Fibroblast of skin of left biceps (primary cell): ENCODE measurements at regions not wholly inside any gene's neighbourhood (a gene's known extent, or its start where the extent isn't known, plus 50 kb on each side); places are given as distances from the start of the nearest gene placed in this dataset.
"Not testable (repeated sequence)": the region's sequence is repeated elsewhere in the genome, so short reads cannot be mapped to it uniquely, and the experiment has no call there.

Experiments used
- DNase-seq, 2 experiments: peaks; one replicate each; pipeline ENCODE4 v3.0.0-alpha.2; 2013; ENCODE audit warnings: low read depth in 2 of 2

DNA sequence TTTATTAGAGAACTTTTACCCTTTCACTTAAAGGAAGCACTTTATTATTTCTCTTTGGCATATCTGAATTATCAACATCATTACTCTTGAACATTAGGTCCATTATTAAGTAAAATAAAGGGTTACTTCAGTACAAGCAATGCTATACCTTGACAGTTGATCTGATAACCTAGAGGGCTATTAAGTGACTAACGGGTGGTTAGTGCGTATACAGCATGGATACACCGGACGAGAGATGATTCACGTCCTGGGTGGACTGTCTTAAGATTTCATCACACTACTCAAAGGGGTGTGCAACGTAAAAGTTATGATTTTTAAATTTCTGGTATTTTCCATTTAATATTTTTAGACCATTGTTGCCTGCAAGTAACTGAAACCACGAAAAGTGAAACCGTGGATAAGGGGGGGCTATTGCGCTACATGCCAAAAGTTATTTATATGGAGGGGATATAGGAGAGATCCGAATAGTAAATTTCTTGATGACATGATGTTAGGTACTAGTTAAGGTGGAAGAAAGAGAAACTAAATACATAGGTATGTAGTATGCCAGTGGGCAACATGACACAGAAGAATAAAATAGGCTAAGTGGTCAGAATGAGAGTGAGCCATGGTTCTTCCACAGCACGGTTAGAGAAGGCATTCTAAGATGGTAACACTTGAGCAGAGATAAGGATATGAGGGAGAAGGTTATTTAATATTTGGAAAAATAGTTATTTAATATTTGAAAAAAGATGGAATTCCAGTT, 230.8 kb upstream of the ANKRD50 start:
- DNase-seq: no peak

DNA sequence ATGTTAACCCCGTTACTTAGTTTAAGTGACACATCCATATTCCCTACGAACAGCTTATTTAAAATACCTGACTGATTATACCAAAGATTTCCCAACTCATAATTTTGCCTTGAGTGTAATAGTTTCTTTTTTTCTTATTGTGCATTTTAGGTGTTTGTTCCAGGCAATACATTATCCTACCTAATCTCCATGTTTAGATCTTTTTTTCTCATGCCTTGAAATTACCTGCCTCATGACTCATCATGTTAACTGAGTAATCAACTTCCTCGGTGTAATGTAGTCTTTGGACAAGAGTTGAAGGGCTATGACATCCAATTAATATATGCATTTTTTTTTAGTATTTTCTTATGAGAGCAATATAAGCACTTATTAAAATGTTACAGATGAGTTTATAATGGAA, 228.7 kb upstream of the ANKRD50 start:
- DNase-seq: no peak

DNA sequence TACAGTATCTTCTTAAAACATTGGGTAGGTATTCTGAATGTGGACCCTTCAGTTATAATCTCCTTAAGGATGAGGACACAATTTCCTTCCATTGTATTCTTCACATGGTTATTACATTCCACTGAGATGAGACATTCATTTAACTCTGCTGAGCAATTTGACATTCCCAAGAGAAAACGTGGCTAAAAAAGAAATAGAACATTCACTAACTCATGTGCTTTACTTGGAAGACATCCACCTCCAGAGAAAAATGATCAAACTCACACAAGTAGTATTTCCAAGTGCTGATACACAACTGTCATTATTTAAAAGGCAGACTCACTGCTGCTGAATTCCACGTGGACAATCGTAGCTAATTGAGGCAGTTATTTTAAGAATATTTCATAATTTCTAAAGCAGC, 227.9 kb upstream of the ANKRD50 start:
- peak; percentile 95 to 98 for DNase-seq

DNA sequence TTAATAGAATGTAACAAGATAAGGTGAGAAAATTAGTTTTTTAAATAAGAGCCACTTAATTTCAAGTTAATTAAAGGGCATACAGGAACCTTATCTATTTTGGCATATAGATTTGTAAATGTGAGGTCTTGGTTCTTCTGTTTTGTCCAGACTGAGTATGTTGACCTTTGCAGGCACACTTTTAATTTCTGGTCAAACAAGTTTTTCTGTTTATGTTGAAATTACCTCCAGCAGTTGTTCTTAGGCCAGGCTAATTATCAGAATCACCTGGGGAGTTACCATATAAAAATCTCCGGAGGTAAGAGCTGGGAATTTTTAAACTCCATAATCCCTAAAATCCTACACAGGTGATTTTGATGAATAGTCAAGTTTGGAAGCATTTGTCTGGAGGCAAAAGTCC, 227.4 kb upstream of the ANKRD50 start:
- no peak for DNase-seq

DNA sequence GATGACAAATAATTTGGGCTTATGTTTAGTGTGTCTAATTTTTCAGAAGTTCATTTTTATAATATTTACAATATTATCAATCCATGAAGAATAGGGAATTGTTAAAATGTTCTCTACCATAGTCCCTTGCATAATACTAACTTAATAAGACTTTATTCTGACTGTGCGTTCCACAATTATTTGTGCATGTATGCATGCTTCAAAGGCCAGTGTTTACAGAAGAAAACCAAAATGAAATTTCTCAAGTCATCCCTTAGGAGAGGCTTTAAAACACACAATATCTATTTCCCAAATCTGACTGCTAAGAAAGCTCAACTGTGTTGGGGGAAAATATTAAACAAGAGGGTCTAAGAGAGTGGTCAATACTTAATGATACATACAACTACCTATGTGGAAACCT, 226.3 kb upstream of the ANKRD50 start:
- DNase-seq: no peak

DNA sequence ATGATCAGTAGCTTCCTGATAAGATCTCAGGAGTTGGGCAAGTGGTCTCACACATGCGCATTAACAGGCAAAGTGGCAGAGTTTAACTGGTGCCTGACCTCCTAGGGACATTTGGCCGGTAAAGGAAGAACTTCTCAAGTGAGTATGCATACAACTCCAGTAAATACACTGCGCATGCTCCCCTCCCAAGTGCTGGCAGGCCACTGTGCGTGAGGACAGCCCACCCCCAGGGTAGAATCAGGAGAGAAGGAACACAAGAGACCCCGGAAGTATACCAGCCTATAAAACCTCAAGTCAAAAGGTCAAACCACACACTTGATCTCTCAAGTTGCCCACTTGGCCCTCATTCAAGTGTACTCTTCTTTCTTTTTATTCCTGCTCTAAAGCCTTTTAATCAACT, 225.5 kb upstream of the ANKRD50 start:
- no peak for DNase-seq

DNA sequence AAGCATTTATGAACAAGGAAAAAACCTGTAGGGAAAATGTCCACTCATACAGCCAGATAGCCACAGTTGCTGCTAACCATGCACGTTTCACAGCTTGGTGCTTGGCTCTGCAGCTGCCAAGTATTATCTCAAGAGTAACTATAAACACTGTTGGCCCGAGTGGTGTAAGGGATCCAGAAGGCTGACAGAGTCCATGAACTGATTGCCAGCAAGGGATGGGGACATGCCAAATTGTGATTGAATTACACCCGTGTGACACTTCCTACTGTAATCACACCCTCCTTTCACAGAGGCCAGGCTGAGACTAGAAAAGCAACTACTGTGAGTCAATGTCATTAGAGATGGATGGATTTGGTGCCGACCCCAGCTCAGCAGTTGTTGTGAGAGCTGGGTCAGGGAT, 223.9 kb upstream of the ANKRD50 start:
- no peak for DNase-seq

DNA sequence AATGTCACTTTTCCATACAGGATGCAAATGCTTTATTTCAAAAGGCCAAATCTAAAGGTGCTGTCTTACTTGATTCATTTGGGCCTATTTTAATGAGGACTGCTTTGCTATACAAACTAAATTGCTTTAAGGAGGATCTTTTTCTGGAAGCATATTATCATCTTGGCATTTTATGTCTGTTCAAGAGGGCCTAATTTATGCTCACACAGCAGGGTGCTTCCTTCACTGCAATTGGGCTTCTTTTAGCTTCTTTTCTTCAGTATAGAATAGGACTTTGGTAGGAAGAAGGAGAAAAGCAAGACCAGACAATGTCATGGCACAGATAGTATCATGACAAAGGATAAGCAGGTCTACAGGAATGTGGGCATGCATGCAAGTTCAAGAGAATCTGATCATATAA, 222.4 kb upstream of the ANKRD50 start:
- DNase-seq: no peak

DNA sequence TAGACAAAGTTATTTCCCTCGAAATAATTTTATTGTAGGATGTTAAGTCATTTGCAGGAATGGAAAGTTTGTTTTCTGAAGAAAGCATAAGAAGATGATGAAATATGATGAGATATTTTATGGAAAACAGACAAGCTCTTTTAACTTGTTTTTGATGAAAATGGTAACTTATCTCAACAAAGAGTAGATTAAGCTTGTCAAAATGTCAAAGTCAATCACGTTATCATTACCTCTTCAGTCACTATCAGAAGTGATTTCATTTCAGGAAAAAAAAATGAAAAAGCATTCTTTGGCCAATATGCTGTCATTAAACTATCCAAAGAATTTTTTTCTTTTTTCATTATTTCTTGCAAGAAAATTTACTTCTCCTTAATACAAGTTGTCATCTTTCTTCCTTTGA, 221.0 kb upstream of the ANKRD50 start:
- no peak for DNase-seq

DNA sequence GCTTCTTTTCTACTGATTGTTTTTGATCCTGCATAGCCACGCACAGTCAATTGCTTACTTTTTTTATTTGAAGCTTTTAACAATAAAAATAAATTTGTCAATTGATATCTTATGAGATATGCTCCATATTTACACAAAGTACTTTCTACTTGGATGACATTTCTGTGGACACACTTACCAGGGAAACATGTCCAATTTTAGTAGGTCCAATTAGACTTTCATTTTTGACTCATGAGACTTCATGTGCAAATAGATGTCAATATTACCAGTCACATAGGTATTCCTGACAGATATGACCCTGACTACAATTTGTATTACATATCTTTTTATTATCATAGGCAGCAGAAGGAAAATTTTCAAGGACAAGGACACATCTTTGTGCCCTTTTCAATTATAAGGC, 219.9 kb upstream of the ANKRD50 start:
- no peak for DNase-seq

DNA sequence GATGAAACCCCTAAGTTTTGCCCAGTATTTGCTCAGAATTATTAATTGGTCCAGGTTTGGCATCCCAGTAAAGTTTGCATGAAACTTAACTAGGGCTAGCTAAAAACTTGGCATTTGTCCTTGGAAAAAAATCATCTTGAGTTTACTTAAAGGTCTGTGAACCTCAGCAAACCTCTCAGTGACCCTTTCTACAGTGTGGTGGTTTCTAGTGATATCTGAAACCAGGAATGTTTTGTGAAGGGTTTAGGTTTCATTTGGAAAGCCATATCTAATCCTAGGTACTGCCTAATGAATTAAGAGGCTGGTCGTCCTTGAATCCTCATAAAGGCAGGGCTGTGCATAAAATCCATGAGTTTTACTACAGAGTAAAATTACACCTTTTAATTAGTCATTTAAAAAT, 218.5 kb upstream of the ANKRD50 start:
- no peak for DNase-seq

DNA sequence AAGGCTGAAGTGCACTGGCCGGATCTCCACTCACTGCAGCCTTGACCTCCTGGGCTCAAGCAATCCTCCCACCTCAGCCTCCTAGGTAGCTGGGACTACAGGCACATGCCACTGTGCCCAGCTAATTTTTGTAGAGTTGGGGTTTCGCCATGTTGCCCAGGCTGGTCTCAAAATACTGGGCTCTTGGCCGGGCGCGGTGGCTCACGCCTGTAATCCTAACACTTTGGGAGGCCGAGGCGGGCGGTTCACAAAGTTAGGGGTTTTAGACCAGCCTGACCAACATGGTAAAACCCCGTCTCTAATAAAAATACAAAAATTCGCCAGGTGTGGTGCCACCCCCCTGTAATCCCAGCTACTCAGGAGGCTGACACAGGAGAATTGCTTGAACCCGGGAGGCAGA, 210.2 kb upstream of the ANKRD50 start:
- DNase-seq: not testable (repeated sequence)

DNA sequence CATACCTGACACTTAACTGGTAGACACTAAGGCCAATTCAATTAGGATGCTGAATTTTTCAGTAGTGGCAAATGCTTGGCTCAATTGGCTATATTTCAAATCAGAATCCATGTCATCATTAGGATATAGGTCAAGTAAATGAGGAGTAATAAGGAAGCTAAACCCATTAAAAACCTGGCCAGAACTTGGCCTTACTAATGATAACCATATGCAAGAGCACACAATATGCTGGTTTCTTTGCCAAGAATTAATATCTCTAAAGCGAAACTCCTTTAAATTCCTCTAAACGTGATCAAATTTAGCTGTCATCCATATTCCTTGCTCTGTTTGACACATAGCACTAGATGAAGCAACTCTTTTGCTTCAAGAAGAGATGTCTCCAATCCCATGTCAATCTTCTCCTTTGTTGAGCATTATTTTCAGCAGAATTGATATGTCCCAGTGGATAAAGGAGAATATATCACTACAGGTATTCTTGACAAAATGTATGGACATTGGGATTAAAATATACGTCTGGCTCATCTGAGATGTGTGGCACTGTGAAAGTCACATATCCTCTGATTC, 206.1 kb upstream of the ANKRD50 start:
- DNase-seq: no peak

DNA sequence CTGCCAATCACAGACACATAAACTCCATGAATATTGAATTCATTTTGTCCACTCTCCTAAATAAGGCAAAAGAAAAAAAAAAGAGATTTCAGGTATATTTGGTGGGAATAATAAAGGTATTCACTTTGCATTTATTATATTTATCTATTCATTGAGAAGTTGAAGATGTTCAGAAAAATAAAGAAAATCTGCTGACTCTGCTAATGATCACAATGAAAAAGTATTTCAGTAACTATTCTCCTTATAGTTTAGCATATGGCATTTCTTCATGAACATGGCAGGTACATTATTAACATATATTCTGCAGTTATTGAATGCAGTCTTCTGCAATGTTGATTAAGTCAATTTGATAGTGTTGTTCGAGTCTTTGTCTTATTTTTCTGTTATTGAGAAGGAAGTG, 202.5 kb upstream of the ANKRD50 start:
- DNase-seq: no peak

DNA sequence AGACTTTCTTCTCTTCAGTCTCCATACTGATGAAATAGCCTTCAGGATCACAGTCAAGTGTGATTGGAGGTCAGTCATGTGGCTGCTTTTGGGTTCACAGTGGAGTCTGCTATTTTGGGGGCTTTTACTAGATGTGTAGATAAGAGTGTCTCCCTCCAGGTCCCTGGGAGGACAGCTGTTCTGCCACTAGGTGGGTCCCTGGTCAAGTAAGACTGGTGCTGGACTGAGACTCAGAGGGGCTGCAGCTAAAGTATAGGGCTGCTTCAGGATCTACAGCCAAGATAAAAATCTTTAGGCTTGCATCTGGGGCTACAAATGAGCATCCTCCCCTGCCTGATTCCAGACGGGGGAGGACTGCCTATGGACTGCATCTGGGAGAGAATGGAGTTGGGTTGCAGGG, 200.7 kb upstream of the ANKRD50 start:
- DNase-seq: no peak

DNA sequence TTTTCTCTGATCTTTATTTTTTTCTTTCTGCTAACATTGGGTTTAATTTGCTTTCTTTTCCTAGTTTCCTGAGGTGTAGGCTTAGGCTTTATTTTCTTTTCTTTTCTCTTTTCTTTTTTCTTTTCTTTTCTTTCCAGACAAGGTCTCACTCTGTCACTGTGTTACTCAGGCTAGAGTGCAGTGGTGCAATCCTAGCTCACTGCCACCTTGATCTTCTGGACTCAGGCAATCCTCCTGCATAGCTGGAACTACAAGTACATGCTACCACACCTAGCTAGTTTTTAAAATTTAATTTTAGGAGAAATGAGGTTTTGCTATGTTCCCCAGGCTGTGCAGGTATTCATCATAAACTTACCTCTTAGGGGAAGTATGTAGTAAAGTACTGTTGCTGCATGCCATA, 197.8 kb upstream of the ANKRD50 start:
- no peak for DNase-seq

DNA sequence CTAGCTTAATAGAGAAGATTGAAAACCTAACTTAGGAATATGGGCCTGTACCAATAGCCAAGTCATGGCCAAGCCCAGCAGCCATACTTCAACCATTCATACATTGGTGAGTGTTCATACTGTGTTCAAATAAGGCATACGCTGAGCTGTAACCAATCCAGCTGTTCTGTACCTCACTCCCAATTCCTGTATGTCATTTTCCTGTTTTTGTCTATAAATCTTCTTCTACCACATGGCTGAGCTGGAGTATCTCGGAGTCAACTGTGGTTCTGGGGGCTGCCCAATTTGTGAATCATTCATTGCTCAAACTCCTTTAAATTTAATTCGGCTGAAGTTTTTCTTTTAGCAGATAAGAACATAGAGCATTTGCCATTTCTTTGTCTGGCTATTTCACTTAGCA, 195.3 kb upstream of the ANKRD50 start:
- DNase-seq: peak; percentile 65 to 72

DNA sequence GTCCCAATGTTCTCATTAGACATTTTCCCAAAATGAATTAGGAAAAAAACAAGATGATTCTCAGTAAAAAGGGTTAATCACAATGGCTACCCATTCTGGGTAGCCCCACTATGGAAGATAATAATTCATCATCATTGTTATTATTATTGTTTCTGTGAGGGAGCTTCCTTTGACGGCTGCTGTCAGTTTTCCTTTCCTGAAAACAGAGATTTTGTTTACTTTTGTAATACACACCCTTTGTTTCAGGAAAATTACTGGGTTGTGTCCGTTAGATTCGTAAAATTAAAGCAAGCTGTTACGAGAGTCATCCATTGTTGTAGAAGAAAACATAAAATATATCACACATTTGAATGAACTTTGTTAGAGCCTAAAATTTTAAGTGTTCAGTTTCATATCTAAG, 192.9 kb upstream of the ANKRD50 start:
- DNase-seq: no peak

DNA sequence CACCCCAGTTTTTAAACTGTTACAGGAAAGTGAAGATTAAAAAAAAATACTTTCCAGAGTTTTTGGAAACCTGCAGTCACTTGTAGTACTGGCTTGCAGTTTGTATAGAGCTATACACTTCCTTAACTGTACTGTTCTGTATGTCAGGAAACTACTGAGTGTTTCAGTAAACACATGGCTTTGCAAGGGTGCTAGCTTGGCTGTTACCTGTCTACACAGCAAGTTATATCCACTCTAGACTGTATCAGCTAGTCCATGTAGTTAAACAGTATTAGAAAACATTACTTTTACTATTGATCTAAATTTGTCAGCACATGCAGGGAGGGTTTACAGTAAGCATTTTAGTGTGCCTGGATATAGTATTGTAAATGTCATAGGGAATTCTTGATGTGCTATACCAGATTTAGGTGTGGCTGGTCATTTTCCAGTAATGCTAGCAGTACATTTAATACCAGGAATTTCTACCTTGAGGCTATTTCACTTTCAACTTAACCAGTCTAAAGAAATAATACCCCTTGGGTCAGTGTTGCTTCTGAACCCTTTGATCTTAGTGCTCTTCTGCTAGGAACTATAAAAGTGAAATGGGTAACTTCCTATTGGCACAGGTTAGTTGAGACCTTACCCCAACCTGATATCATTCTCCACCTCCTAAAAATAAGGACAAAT, 192.3 kb upstream of the ANKRD50 start:
- no peak for DNase-seq

DNA sequence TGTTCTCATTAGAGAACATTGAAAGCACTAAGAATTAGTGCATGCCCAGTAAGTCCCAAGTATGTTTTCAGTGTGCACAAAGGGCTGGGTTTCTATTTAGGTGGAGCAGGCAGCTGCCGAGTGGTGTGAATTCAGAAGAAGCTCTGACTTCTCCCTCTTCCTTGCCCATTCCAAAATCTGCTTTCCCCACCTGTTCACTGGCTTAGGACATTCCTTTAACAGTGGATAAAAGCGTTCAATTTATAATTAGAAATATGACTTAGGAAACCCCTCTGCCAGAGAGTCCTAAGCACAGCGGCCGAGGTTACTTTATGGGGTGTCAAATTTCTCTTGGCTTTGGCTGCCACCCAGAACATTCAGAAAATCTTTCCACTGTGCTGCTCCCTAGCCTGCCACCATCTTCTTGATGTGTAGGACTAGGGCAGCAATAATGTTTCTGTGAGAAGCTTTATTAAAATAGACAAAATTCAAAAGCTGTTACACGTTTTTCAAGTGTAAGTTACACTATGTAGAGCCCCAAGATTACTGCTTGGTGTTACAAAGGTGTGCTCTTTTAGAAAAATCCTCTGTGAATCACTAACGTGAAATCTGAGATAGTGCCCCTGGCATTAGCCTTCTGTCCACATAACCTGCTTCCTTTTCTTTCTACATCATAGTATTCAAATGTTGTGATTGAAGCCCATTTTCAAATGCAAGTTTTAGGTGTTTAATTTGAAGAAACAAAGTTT, 191.6 kb upstream of the ANKRD50 start:
- peak; percentile 38 to 44 for DNase-seq

DNA sequence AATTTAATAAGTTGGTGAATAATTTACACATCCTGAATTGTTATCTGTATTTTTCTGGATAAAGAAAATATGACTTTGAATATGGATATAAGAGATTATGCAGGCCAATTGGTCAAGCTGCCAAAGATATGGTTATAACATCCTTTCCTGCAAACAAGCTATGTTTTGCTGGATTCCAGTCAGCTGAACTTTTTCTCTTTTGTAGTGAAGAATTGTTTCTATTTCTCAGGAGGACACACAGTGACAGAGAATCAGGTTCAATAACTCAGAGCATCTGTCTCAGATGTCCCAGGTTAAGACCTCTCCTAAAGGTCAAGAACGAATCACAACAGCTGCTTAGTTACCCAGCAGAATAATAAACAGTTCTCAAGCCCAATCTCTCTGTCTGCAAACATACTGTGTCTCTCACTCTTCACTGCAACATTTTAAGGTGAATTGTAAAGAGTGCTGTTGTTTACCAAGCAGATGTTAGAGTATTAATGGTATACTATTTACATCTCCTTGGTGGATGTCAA, 189.5 kb upstream of the ANKRD50 start:
- DNase-seq: no peak

DNA sequence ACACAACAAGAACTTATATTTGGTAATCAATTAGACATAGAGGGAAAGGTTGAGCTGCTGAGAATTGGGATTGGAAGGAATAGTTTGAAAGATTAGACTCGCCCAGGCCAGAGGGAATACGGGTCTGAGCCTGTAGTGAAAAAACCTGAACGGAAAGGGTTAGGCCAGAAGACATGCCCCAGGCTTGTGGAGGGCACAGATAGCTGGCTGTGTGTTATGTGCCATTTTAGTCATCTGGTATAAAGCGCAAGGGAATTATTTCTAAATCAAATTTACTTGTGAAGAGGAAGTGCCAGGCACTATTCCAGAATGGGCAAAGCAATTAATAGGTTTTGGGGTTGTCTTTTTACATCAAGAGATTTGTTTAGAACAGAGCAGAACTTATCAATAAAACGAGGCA, 187.5 kb upstream of the ANKRD50 start:
- DNase-seq: no peak

DNA sequence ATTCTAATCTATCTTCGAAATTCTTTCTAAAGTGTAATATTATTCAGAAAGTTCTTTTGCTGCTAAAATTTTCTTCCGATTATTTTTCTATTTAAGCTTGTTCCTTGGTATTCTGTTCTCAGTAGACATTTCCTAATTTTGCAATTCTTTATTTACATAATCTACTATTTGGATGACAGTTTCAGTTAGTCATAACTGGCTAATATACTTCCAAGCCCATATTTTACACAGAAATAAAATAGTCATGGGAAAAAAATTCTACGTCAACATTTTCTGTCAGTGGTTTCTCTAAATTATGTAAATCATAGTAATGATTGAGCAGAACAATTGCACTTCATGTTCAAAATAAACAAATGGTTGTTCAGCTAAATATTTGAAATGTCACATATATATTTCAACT, 178.0 kb upstream of the ANKRD50 start:
- DNase-seq: peak; percentile 17 to 25
